WTC11 (cell line): ENCODE measurements at regions not wholly inside any gene's neighbourhood (a gene's known extent, or its start where the extent isn't known, plus 50 kb on each side); places are given as distances from the start of the nearest gene placed in this dataset.

Source experiments
- ATAC-seq: fragments of 200-7000 bp; cut with Tn5 transposase; 2 replicates; pipeline ENCODE4 v1.10.0; 2021; ENCODE audit warnings: mild to moderate bottlenecking, moderate library complexity
- CTCF ChIA-PET: fragments of 300-600 bp; sonication (Branson Sonifier 250); formaldehyde crosslinking; loops from one replicate; lab custom pipeline; 2021; ENCODE audit warnings: antibody characterized with exemption; lab: Charles Lee
- POLR2A ChIA-PET: fragments of 350-600 bp; sonication (Branson Sonifier 250); formaldehyde crosslinking; loops from one replicate; lab custom pipeline; 2021; ENCODE audit warnings: antibody characterized with exemption; lab: Charles Lee
- DNase-seq: peaks from one replicate; pipeline ENCODE4 v3.0.0; 2021; ENCODE audit warnings: low spot score
- H3K27ac Mint-ChIP-seq: 2 replicates; pipeline ENCODE4 v1.8.0; 2021; ENCODE audit warnings: mixed read lengths
- H3K27me3 Mint-ChIP-seq: 2 replicates; pipeline ENCODE4 v1.8.0; 2021; ENCODE audit warnings: low read depth, mild to moderate bottlenecking, moderate library complexity, mixed read lengths
- H3K36me3 Mint-ChIP-seq: 2 replicates; pipeline ENCODE4 v1.8.0; 2021; ENCODE audit warnings: mixed read lengths
- H3K4me1 Mint-ChIP-seq: 2 replicates; pipeline ENCODE4 v1.8.0; 2022; ENCODE audit warnings: mixed read lengths
- H3K4me3 Mint-ChIP-seq: 2 replicates; pipeline ENCODE4 v1.8.0; 2021; ENCODE audit warnings: mild to moderate bottlenecking, moderate library complexity, mixed read lengths
- H3K9me3 Mint-ChIP-seq: 2 replicates; pipeline ENCODE4 v1.8.0; 2021; ENCODE audit warnings: mixed read lengths
- CREB1 ChIP-seq: sonication (generic); formaldehyde crosslinking; IDR thresholded peaks from 2 replicates; pipeline ENCODE4 v1.8.0; 2023; ENCODE audit warnings: mild to moderate bottlenecking, missing genetic modification reagents
- CTCF ChIP-seq: fragments of 200-600 bp; IDR thresholded peaks from 2 replicates; pipeline ENCODE4 v1.8.0; 2022; ENCODE audit warnings: antibody characterized with exemption
- ETV6 ChIP-seq: sonication (generic); formaldehyde crosslinking; IDR thresholded peaks from 2 replicates; pipeline ENCODE4 v1.8.1; 2022; ENCODE audit warnings: mild to moderate bottlenecking, missing genetic modification reagents
- HMGA2 ChIP-seq: fragments of 250-450 bp; sonication (Bioruptor Pico); IDR thresholded peaks from 2 replicates; pipeline ENCODE4 v1.4.0; 2021; ENCODE audit warnings: mild to moderate bottlenecking, moderate library complexity
- IRF2 ChIP-seq: sonication (generic); formaldehyde crosslinking; IDR thresholded peaks from 2 replicates; pipeline ENCODE4 v1.8.0; 2022; ENCODE audit warnings: low read depth, missing genetic modification reagents, borderline replicate concordance
- JAZF1 ChIP-seq: fragments of 250-450 bp; sonication (Bioruptor Pico); IDR thresholded peaks from 2 replicates; pipeline ENCODE4 v1.9.0; 2021; ENCODE audit warnings: moderate library complexity, mild to moderate bottlenecking, inconsistent platforms
- KAT7 ChIP-seq: sonication (generic); formaldehyde crosslinking; IDR thresholded peaks from 2 replicates; pipeline ENCODE4 v1.8.1; 2023; ENCODE audit warnings: missing genetic modification reagents, mild to moderate bottlenecking, borderline replicate concordance
- MAX ChIP-seq: sonication (generic); formaldehyde crosslinking; IDR thresholded peaks from 2 replicates; pipeline ENCODE4 v1.8.0; 2022; ENCODE audit warnings: mild to moderate bottlenecking, missing genetic modification reagents
- NFYB ChIP-seq: sonication (generic); formaldehyde crosslinking; conservative IDR thresholded peaks from 2 replicates; pipeline ENCODE4 v1.8.0; 2022; ENCODE audit warnings: low read depth, missing genetic modification reagents
- NR2C2 ChIP-seq: sonication (generic); formaldehyde crosslinking; IDR thresholded peaks from 2 replicates; pipeline ENCODE4 v1.8.0; 2022; ENCODE audit warnings: mild to moderate bottlenecking, missing genetic modification reagents
- OVOL2 ChIP-seq: fragments of 250-450 bp; sonication (Bioruptor Pico); IDR thresholded peaks from 2 replicates; pipeline ENCODE4 v1.9.0; 2021; ENCODE audit warnings: mild to moderate bottlenecking, borderline replicate concordance
- TEAD4 ChIP-seq: sonication (generic); formaldehyde crosslinking; IDR thresholded peaks from 2 replicates; pipeline ENCODE4 v1.8.0; 2022; ENCODE audit warnings: mild to moderate bottlenecking, missing genetic modification reagents
- ZMAT4 ChIP-seq: fragments of 250-450 bp; sonication (Bioruptor Pico); IDR thresholded peaks from 2 replicates; pipeline ENCODE4 v1.9.0; 2021; ENCODE audit warnings: mild to moderate bottlenecking
- ZNF121 ChIP-seq: sonication (generic); formaldehyde crosslinking; IDR thresholded peaks from 2 replicates; pipeline ENCODE4 v1.8.0; 2023; ENCODE audit warnings: missing genetic modification reagents
- ZNF138 ChIP-seq: sonication (generic); formaldehyde crosslinking; conservative IDR thresholded peaks from 2 replicates; pipeline ENCODE4 v1.8.1; 2022; ENCODE audit warnings: mild to moderate bottlenecking, moderate library complexity, missing genetic modification reagents
- ZNF396 ChIP-seq: fragments of 250-450 bp; sonication (Bioruptor Pico); IDR thresholded peaks from 2 replicates; pipeline ENCODE4 v1.8.0; 2021; ENCODE audit warnings: mild to moderate bottlenecking, moderate library complexity, borderline replicate concordance
- ZSCAN18 ChIP-seq: fragments of 250-450 bp; sonication (Bioruptor Pico); IDR thresholded peaks from 2 replicates; pipeline ENCODE4 v2.1.2; 2022; ENCODE audit warnings: mild to moderate bottlenecking, moderate library complexity
- TF ChIP-seq, protein P1 (sequence below): sonication (generic); formaldehyde crosslinking; IDR thresholded peaks from 2 replicates; pipeline ENCODE4 v1.8.1; 2023; ENCODE audit warnings: mild to moderate bottlenecking, missing genetic modification reagents, moderate library complexity

DNA sequence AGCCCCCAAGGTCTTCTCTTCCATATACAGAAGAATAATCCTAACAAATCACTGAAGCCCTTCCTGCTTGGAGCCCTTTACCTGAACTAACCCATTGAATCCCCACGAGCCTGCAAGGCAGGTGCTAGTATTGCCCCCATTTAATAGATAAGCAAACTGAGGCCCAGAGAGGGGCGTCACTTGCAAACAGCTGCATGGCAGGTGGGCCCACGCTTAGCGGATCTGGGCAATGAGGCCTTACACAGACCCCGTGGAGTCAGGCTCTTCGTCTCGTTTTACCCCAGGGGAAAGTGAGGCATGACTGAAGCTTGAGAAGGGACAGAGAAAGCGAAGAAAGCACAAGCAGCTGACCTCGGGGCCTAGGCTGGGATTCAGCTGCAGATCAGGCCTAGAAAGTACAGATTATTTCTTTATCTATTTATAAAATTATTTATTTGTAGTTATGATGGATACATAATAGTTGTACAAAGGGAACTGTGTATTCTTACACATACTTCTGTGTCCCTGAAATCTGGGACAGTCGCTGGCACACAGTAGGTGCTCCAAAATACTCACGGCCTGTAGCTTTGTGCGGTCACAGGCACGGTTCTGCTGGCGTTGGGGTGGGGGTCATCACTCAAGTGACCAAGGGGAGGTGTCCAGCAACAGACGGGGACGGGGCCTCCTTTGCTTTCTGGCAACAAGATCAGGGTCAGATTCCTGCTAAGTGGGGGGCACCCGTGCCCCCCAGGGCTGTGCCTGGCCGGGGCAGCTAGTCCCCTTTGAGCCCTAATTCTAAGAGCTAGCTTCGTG lies 223.2 kb upstream of the GSE1 start (continued):
- TF ChIP-seq OVOL2 (CRISPR knock-in tag): no peak
- TF ChIP-seq ZNF121: no peak
- TF ChIP-seq ZNF396 (CRISPR knock-in tag): no peak
- TF ChIP-seq TEAD4 (CRISPR knock-in tag): no peak
- no peak for TF ChIP-seq NR2C2
- TF ChIP-seq HMGA2 (CRISPR knock-in tag): no peak

DNA sequence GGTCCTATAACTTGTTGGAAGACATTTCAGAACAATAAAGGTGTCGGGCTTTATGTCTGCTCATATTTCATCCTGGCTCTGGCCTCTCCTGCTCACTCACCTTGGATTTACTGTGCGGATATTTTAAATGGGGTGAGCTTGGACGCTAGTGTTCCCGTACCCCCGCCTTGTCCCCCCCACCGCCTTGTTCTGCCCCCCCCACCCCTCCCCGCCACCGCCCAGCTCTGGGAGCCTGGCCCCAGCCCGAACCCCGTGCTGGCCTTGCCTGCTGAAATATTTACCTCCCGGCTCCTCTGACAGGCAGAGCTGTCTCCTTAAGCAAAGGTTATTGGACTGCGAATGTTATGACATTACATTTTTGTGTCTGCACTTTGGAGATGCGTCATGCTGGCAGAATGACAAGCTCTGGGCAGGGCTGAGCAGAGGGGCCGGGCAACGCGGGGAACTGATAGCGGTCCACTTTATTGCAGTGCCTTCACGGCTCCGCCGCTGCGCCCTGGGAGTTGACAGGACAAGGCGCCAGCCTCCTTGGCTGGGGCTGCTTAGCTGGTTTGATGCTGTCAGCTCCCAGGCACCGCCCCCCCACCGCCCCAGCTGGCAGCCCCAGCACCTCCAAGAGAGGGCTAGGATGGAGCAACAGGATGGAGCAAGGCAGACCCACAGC lies 222.5 kb upstream of the GSE1 start:
- no peaks in the 10 kb centered on the region for H3K36me3 Mint-ChIP-seq
- TF ChIP-seq, protein P1, sequence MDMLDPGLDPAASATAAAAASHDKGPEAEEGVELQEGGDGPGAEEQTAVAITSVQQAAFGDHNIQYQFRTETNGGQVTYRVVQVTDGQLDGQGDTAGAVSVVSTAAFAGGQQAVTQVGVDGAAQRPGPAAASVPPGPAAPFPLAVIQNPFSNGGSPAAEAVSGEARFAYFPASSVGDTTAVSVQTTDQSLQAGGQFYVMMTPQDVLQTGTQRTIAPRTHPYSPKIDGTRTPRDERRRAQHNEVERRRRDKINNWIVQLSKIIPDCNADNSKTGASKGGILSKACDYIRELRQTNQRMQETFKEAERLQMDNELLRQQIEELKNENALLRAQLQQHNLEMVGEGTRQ (CRISPR knock-in tag): no peak
- ATAC-seq: no peak
- H3K9me3 Mint-ChIP-seq: peaks cover 7% of the 10 kb centered on the region; the same call in 1 of the 2 replicates
- H3K4me3 Mint-ChIP-seq: no peak overlapping the region
- DNase-seq: peak; percentile 7
- no peak overlapping the region for H3K27ac Mint-ChIP-seq
- ChIA-PET POLR2A (no interaction called here), CTCF (interaction anchor here (1.2 to 14.8 kb wide), 4 partner anchors 28 to 225 kb away, joined by 3 to 229 read pairs (median 5); no protein-coding TSS in a partner anchor)
- no peaks in the 10 kb centered on the region for H3K27me3 Mint-ChIP-seq
- H3K4me1 Mint-ChIP-seq: peaks cover 18% of the 10 kb centered on the region

GRCh38 chr16:85391175-85391707 lies 221.9 kb upstream of the GSE1 start:
- Mint-ChIP-seq H3K36me3 (no peaks in the 10 kb centered on the region), H3K27me3 (no peaks in the 10 kb centered on the region), H3K4me1 (peaks cover 23% of the 10 kb centered on the region), H3K27ac (no peak overlapping the region)
- TF ChIP-seq ZNF396 (CRISPR knock-in tag) (no peak), KAT7 (CRISPR knock-in tag) (no peak), NFYB (CRISPR knock-in tag) (no peak), IRF2 (CRISPR knock-in tag) (no peak), ZNF121 (no peak), ZMAT4 (CRISPR knock-in tag) (no peak), ZNF138 (CRISPR knock-in tag) (no peak), ETV6 (CRISPR knock-in tag) (no peak), CREB1 (CRISPR knock-in tag) (no peak), MAX (no peak), JAZF1 (CRISPR knock-in tag) (no peak), CTCF (no peak), HMGA2 (CRISPR knock-in tag) (no peak), ZSCAN18 (no peak), TEAD4 (CRISPR knock-in tag) (no peak)
- TF ChIP-seq, all 79 proteins: peak for 0
- POLR2A ChIA-PET: no interaction called here
- ATAC-seq: no peak
- Mint-ChIP-seq H3K4me3 (no peak overlapping the region), H3K9me3 (peaks cover 7% of the 10 kb centered on the region; the same call in 1 of the 2 replicates)
- DNase-seq: peak; percentile 3
- CTCF ChIA-PET: interaction anchor here (0.6 to 14.8 kb wide), 4 partner anchors 27 to 428 kb away, joined by 3 to 229 read pairs (median 4); no protein-coding TSS in a partner anchor
